ENCODE measurements at regions not wholly inside any gene's neighbourhood (a gene's known extent, or its start where the extent isn't known, plus 50 kb on each side); places are given as distances from the start of the nearest gene placed in this dataset.

GRCh38 chr3:28791713-28792255 is 443.2 kb upstream of the AZI2 start:
- intact Hi-C loops (cut with DNase I), result no loop called here
- DNase-seq, result no peak

- intact Hi-C loops (cut with DNase I), result no loop called here
Measured at GRCh38 chr3:28792604-28793003, 444.0 kb upstream of the AZI2 start.

DNA sequence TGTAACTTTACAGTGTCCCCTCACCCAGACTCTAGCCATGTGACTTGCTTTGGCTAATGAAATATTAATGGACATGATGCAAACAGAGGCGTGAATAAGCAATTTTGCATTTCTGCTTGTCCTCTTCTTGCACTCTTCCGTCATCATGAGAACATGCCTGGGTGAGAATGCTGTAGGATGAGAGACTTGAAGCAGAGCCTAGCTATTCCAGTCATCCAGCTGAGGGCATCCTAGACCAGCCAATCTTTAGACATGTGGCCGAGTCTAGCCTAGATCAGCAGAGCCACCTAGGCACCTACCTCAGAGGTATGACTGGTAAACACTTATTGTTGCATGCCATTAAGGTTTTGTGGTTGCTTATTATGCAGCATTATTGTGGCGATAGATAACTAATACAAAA is 450.5 kb upstream of the AZI2 start:
- no peak for DNase-seq
- intact Hi-C loops (cut with DNase I), result no loop called here

More at GRCh38 chr3:28792604-28793003, 444.0 kb upstream of the AZI2 start:
- no peak for DNase-seq

- DNase-seq, result no peak
- intact Hi-C loops (cut with DNase I), result no loop called here
Measured at GRCh38 chr3:28800203-28800602, 451.6 kb upstream of the AZI2 start.

DNA sequence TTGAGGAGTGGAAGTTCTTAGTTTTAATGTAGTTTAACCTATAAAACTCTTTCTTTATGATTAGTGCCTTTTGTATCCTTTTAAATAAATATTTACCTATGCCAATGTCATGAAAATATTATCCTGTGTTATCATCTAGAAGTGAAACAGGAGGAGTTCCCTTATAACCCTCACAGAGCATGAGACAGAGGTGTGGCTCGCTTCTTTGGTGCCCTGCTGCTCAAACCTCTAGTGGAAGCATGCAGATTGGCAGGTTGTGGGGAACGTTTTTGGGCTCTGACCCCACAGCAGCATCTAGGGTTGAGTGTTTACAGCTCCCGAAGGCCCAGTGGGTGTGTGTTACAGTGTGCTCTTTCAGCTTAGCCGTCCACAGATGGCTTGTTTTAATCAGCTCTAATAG is 459.4 kb upstream of the AZI2 start:
- no peak for DNase-seq
- intact Hi-C loops (cut with DNase I), result no loop called here

DNA sequence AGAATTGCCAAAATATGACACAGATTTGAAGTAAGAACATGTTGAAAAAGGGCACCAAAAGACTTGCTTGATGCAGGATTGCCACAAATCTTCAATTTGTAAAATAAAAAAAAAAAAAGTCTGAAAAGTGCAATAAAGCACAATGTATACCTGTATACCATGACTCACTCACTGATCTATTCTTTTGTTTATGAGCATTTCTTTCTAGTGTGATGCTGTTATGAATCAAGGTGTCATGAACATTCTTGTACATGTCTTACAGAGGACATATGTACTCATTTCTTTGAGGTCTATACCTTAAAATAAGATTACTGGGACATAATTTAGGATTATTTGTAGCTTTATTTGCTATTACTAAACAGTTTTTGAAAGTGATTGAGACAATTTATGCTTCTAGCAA is 464.9 kb upstream of the RBMS3 start:
- DNase-seq, result no peak
- intact Hi-C loops (cut with DNase I), result no loop called here

DNA sequence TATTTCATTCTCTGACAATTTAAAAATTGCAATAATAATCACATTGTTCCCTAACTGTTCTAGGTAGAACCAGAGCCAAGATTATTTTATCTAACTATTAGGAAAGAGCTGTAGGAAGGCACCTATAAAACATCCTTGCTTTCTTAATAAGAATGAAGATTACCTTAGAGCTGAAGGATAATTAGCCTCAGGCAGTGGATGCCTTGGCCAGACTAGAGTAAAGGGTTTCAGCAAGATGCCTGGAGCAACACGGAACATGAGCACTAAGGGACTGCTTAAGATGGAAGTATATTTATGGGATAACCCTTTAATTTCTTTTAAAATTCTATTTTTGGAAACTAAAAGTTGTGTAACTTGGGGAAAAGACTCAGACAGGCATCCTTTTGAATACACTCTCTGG is 456.6 kb upstream of the RBMS3 start:
- intact Hi-C loops (cut with DNase I), result no loop called here
- no peak for DNase-seq

GRCh38 chr3:28826840-28827239 is 454.0 kb upstream of the RBMS3 start:
- DNase-seq, result no peak
- intact Hi-C loops (cut with DNase I), result no loop called here

- no peak for DNase-seq
- intact Hi-C loops (cut with DNase I), result no loop called here
Measured at GRCh38 chr3:28835249-28835648, 445.6 kb upstream of the RBMS3 start.

- peak in 8 of 10 donors; percentile 21 to 91 (median 42) for DNase-seq
- intact Hi-C loops (cut with DNase I), result no loop called here
Measured at GRCh38 chr3:28835751-28836150, 445.1 kb upstream of the RBMS3 start.

GRCh38 chr3:28836199-28836598 is 444.7 kb upstream of the RBMS3 start:
- peak in 1 of 10 donors; percentile 39 for DNase-seq
- intact Hi-C loops (cut with DNase I), result no loop called here

GRCh38 chr3:28840976-28841376 is 439.9 kb upstream of the RBMS3 start:
- intact Hi-C loops (cut with DNase I), result no loop called here
- DNase-seq, result no peak

DNA sequence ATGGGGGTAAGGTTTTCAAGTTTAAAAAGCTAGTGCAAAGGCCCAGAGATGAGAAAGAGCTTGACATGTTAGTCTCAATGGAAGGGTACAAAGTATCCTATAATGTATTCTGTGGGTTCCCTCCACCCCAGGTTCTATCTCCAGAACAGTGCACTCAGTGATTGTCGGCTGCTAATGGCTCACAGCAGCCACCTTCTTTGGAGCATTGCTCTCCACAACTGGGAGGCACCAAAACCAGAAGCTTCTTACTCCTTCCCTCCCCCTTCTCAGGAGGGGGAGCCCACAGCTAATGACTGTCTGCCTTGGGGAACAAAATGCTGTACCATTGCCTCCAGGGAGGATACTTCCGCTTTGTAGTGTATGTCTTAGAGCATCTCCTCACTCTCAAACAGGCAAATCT is 439.4 kb upstream of the RBMS3 start:
- intact Hi-C loops (cut with DNase I), result no loop called here
- no peak for DNase-seq

DNA sequence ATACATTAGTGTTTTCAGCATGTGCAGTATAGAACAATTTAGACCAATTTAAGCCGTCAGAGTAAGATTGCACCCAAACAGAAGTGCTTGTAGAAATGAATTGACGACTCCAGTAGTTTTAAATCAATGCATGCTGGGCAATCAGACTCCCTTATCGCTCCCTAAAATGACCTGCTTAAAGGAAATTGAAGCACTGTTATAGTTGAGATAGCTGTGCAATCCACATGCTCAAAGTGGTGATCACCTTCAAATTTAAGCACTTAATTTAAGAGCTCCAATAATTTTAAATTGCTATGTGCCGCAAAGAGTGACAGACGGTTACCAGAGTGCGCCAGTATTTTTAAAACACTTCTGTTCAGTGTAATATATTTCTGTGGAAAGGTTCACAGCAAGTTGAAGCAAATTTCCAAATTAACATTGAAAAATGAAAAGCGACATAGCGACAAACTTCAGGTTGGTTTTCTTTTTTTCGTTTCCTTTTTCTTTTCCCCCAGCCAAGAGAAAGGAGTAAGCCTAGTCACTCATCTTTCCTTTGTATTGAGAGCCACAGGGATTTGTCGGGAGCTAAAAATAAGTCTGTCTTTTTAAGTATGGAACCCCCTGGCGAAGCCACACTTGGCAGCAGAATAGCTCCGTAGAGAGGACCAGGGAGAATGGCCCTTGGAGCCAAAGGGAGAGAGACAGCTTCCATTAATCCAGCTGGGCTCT is 436.4 kb upstream of the RBMS3 start:
- DNase-seq, result no peak
- intact Hi-C loops (cut with DNase I), result no loop called here

- intact Hi-C loops (cut with DNase I), result no loop called here
- DNase-seq, result peak in 1 of 10 donors; percentile 10
Measured at GRCh38 chr3:28845006-28845324, 435.9 kb upstream of the RBMS3 start.

DNA sequence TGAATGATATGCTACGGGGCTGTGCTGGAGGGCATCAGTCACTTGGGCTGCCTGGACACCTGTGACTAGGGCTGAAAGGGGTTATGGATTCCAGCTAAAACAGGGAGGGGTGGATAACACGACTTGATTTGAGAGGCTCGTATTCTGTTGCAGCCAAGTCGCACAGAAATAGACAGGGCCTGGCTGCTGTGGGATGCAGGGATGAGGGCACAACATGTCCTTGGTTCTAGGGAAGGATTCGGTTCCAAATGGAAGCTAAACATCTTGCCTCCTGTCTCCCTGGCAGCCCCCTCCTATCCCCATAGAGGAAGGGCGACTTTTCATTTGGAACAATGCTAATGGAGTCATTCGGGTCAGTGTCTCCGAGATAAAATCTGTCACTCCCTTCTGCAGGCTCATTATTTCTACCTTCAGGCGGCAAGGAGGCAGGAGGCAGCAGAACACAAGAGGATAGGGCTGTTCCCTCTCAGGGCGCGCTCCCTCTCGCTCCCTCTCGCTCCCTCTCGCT is 433.8 kb upstream of the RBMS3 start:
- DNase-seq, result peak in 1 of 10 donors; percentile 49
- intact Hi-C loops (cut with DNase I), result no loop called here

DNA sequence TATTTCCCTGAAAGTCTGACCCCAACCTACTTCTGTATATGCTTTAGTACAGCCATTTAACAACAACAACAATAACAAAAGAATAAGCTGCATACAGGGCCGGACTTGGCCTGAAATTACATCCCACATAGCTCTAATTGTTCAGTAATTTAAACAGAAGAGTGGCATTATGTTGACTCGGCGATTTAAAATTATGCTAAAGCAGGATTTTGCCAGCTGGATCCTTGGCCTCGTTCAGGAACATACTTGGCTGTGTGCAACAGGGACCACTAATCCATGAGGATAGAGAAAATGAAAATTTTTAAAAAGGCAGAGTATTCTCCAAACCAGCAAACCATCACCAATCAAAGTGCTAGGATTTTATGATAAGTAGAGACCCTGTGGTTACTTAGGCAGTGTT is 433.1 kb upstream of the RBMS3 start:
- no peak for DNase-seq
- intact Hi-C loops (cut with DNase I), result no loop called here

- no peak for DNase-seq
- intact Hi-C loops (cut with DNase I), result no loop called here
Measured at GRCh38 chr3:28850186-28850585, 430.7 kb upstream of the RBMS3 start.

- DNase-seq, result no peak
- intact Hi-C loops (cut with DNase I), result no loop called here
Measured at GRCh38 chr3:28853830-28854229, 427.0 kb upstream of the RBMS3 start.

GRCh38 chr3:28856796-28857195 is 424.1 kb upstream of the RBMS3 start:
- no peak for DNase-seq
- intact Hi-C loops (cut with DNase I), result no loop called here

- intact Hi-C loops (cut with DNase I), result no loop called here
- no peak for DNase-seq
Measured at GRCh38 chr3:28859897-28860296, 421.0 kb upstream of the RBMS3 start.

GRCh38 chr3:28860307-28860706 is 420.6 kb upstream of the RBMS3 start:
- intact Hi-C loops (cut with DNase I), result no loop called here
- DNase-seq, result peak in 3 of 10 donors; percentile 11 to 62 (median 20)

- DNase-seq, result no peak
- intact Hi-C loops (cut with DNase I), result no loop called here
Measured at GRCh38 chr3:28863186-28863585, 417.7 kb upstream of the RBMS3 start.
